ENCODE measurements at regions not wholly inside any gene's neighbourhood (a gene's known extent, or its start where the extent isn't known, plus 50 kb on each side); places are given as distances from the start of the nearest gene placed in this dataset.
"Not testable (repeated sequence)": the region's sequence is repeated elsewhere in the genome, so short reads cannot be mapped to it uniquely, and the experiment has no call there.

GRCh38 chr5:71924980-71925379, 182.3 kb upstream of the MAP1B start:
- ATAC-seq (ENCODE audit: insufficient number of reproducible peaks, low FRiP score, low read depth) (no peak), DNase-seq (ENCODE audit: low spot score) (no peak)
- Histone ChIP-seq H3K27me3 (replicated peaks; ENCODE audit: insufficient read depth) (no peaks in the 10 kb centered on the region), H3K4me1 (ENCODE audit: control insufficient read depth in 1 of 2, low read depth in 2 of 2) (peaks cover 22 to 42% of the 10 kb centered on the region in 2 donors), H3K9me3 (no peaks in the 10 kb centered on the region), H3K36me3 (no peaks in the 10 kb centered on the region), H3K27ac (peak overlapping the region; percentile 79 to 80), H3K4me3 (no peak overlapping the region)
- TF ChIP-seq, protein P1, sequence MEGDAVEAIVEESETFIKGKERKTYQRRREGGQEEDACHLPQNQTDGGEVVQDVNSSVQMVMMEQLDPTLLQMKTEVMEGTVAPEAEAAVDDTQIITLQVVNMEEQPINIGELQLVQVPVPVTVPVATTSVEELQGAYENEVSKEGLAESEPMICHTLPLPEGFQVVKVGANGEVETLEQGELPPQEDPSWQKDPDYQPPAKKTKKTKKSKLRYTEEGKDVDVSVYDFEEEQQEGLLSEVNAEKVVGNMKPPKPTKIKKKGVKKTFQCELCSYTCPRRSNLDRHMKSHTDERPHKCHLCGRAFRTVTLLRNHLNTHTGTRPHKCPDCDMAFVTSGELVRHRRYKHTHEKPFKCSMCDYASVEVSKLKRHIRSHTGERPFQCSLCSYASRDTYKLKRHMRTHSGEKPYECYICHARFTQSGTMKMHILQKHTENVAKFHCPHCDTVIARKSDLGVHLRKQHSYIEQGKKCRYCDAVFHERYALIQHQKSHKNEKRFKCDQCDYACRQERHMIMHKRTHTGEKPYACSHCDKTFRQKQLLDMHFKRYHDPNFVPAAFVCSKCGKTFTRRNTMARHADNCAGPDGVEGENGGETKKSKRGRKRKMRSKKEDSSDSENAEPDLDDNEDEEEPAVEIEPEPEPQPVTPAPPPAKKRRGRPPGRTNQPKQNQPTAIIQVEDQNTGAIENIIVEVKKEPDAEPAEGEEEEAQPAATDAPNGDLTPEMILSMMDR (IDR thresholded peaks at IDR 0.05) = no peak

- no peak overlapping the region for H3K4me3 ChIP-seq
- DNase-seq (ENCODE audit: low spot score) = no peak
Observed at GRCh38 chr5:71925608-71926091, 181.6 kb upstream of the MAP1B start.

DNA sequence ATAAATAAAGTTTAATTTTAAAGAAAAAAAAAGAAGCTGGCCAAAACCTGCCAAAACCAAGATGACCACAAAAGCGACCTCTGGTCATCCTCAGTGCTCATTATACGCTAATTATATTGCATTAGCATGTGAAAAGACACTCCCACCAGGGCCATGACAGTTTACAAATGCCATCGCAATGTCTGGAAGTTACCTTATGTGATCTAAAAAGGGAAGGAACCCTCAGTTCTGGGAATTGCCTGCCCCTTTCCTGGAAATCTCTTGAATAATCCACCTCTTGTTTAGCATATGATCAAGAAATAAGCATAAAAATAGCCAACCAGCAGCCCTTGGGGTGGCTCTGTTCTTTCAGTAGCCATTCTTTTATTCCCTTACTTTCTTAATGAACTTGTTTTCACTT, 178.3 kb upstream of the MAP1B start:
- TF ChIP-seq, protein P1 (IDR thresholded peaks at IDR 0.05) = no peak
- no peak overlapping the region for H3K4me3 ChIP-seq
- ATAC-seq (ENCODE audit: insufficient number of reproducible peaks, low FRiP score, low read depth) (no peak), DNase-seq (ENCODE audit: low spot score) (no peak)
- peaks cover 27 to 65% of the 10 kb centered on the region in 2 donors for H3K4me1 ChIP-seq (ENCODE audit: control insufficient read depth in 1 of 2, low read depth in 2 of 2)
- no peaks in the 10 kb centered on the region for H3K9me3 ChIP-seq
- H3K27me3 ChIP-seq (replicated peaks; ENCODE audit: insufficient read depth) = no peaks in the 10 kb centered on the region
- no peaks in the 10 kb centered on the region for H3K36me3 ChIP-seq
- H3K27ac ChIP-seq = peak overlapping the region; percentile 95 to 97

More at GRCh38 chr5:71925608-71926091, 181.6 kb upstream of the MAP1B start:
- H3K36me3 ChIP-seq = no peaks in the 10 kb centered on the region
- H3K27me3 ChIP-seq (replicated peaks; ENCODE audit: insufficient read depth) = no peaks in the 10 kb centered on the region
- H3K9me3 ChIP-seq = no peaks in the 10 kb centered on the region
- TF ChIP-seq, protein P1 (IDR thresholded peaks at IDR 0.05) = no peak
- H3K4me1 ChIP-seq (ENCODE audit: control insufficient read depth in 1 of 2, low read depth in 2 of 2) = peaks cover 22 to 49% of the 10 kb centered on the region in 2 donors
- peak; percentile 41 for ATAC-seq (ENCODE audit: insufficient number of reproducible peaks, low FRiP score, low read depth)
- peak overlapping the region; percentile 79 to 80 for H3K27ac ChIP-seq

- Histone ChIP-seq H3K27ac (peak overlapping the region; percentile 95 to 97), H3K4me1 (ENCODE audit: control insufficient read depth in 1 of 2, low read depth in 2 of 2) (peaks cover 14 to 56% of the 10 kb centered on the region in 2 donors)
- DNase-seq (ENCODE audit: low spot score); H3K4me3 ChIP-seq; H3K9me3 ChIP-seq; H3K27me3 ChIP-seq (replicated peaks; ENCODE audit: insufficient read depth); H3K36me3 ChIP-seq; ATAC-seq (ENCODE audit: insufficient number of reproducible peaks, low FRiP score, low read depth): not testable (repeated sequence)
Observed at GRCh38 chr5:71930554-71930953, 176.7 kb upstream of the MAP1B start.

- ATAC-seq (ENCODE audit: insufficient number of reproducible peaks, low FRiP score, low read depth) (peak; percentile 59), DNase-seq (ENCODE audit: low spot score) (no peak)
- Histone ChIP-seq H3K36me3 (no peaks in the 10 kb centered on the region), H3K4me3 (no peak overlapping the region), H3K9me3 (no peaks in the 10 kb centered on the region), H3K4me1 (ENCODE audit: control insufficient read depth in 1 of 2, low read depth in 2 of 2) (peaks cover 14 to 47% of the 10 kb centered on the region in 2 donors), H3K27me3 (replicated peaks; ENCODE audit: insufficient read depth) (no peaks in the 10 kb centered on the region), H3K27ac (peak overlapping the region; percentile 95 to 97)
- TF ChIP-seq, protein P1 (IDR thresholded peaks at IDR 0.05) = no peak
Observed at GRCh38 chr5:71932131-71932654, 175.1 kb upstream of the MAP1B start.
